Parathyroid adenoma (tissue), 2 donors: ENCODE measurements at regions not wholly inside any gene's neighbourhood (a gene's known extent, or its start where the extent isn't known, plus 50 kb on each side); places are given as distances from the start of the nearest gene placed in this dataset.

Experiments used
- H2AFZ ChIP-seq: fragments of 300-600 bp; sonication (generic); one replicate; pipeline ENCODE4 v1.7.0; 2017; ENCODE audit warnings: antibody characterized with exemption, mild to moderate bottlenecking
- H3K27ac ChIP-seq: fragments of 300-600 bp; sonication (generic); one replicate; pipeline ENCODE4 v1.7.0; 2017
- H3K27me3 ChIP-seq: fragments of 300-600 bp; sonication (generic); one replicate; pipeline ENCODE4 v1.7.0; 2017; ENCODE audit warnings: low read length; ENCODE audit not compliant: control insufficient read depth, insufficient read depth
- H3K36me3 ChIP-seq: fragments of 300-600 bp; sonication (generic); one replicate; pipeline ENCODE4 v1.7.0; 2017; ENCODE audit warnings: low read length; ENCODE audit not compliant: control insufficient read depth, insufficient read depth
- H3K4me1 ChIP-seq: fragments of 300-600 bp; sonication (generic); one replicate; pipeline ENCODE4 v1.7.0; 2017; ENCODE audit warnings: control low read depth
- H3K4me2 ChIP-seq: fragments of 300-600 bp; sonication (generic); one replicate; pipeline ENCODE4 v1.7.0; 2017; ENCODE audit warnings: low read length
- H3K4me3 ChIP-seq: fragments of 300-600 bp; sonication (generic); one replicate; pipeline ENCODE4 v1.7.0; 2017; ENCODE audit warnings: low read depth, low read length
- H3K79me2 ChIP-seq: fragments of 300-600 bp; sonication (generic); one replicate; pipeline ENCODE4 v1.7.0; 2017; ENCODE audit warnings: control low read depth
- H3K9ac ChIP-seq: fragments of 300-600 bp; sonication (generic); one replicate; pipeline ENCODE4 v1.7.0; 2017; ENCODE audit warnings: mild to moderate bottlenecking
- H3K9me3 ChIP-seq: fragments of 300-600 bp; sonication (generic); one replicate; pipeline ENCODE4 v1.7.0; 2017; ENCODE audit warnings: low read length; ENCODE audit not compliant: control insufficient read depth
- TF ChIP-seq, protein P1 (sequence below): fragments of 300-600 bp; sonication (generic); IDR thresholded peaks from one replicate; pipeline ENCODE4 v1.7.0; 2017; ENCODE audit warnings: antibody characterized with exemption, mild to moderate bottlenecking
- donor health status: primary hyperparathyroidism.

DNA sequence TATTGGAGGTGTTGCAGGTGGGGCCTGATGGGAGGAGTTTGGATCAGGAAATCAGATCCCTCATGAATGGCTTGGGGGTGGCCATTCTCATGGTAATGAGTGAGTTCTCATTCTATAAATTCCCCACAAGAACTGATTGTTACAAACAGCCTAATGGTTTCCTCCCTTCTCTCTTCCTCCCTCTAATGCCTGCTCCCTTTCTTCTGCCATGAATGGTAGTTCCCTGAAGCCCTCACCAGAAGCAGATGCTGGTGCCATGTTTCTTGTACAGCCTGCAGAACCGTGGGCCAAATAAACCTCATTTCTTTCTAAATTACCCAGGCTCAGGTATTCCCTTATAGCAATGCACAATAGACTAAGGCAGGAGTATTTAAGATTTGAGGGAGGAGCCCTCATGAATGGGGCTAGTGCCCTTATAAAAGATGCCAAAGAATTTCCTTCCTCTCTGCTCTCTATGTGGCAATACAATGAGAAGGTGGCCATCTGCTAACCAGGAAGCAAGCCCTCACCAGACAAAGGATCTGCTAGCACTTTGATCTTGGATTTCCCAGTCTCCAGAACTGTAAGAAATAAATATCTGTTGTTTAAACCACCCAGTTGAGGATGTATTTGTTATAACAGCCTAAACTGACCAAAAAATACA is 251.8 kb downstream of the ZEB2 start:
- H3K4me1 ChIP-seq, result no peaks in the 10 kb centered on the region
- H3K79me2 ChIP-seq, result no peaks in the 10 kb centered on the region
- H3K4me3 ChIP-seq, result no peak overlapping the region
- H3K27ac ChIP-seq, result no peak overlapping the region
- no peaks in the 10 kb centered on the region for H3K36me3 ChIP-seq
- no peaks in the 10 kb centered on the region for H3K9me3 ChIP-seq
- no peak overlapping the region for H3K4me2 ChIP-seq
- TF ChIP-seq, protein P1, sequence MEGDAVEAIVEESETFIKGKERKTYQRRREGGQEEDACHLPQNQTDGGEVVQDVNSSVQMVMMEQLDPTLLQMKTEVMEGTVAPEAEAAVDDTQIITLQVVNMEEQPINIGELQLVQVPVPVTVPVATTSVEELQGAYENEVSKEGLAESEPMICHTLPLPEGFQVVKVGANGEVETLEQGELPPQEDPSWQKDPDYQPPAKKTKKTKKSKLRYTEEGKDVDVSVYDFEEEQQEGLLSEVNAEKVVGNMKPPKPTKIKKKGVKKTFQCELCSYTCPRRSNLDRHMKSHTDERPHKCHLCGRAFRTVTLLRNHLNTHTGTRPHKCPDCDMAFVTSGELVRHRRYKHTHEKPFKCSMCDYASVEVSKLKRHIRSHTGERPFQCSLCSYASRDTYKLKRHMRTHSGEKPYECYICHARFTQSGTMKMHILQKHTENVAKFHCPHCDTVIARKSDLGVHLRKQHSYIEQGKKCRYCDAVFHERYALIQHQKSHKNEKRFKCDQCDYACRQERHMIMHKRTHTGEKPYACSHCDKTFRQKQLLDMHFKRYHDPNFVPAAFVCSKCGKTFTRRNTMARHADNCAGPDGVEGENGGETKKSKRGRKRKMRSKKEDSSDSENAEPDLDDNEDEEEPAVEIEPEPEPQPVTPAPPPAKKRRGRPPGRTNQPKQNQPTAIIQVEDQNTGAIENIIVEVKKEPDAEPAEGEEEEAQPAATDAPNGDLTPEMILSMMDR, result no peak
- H3K9ac ChIP-seq, result no peak overlapping the region
- no peaks in the 10 kb centered on the region for H3K27me3 ChIP-seq
- no peak overlapping the region for H2AFZ ChIP-seq

DNA sequence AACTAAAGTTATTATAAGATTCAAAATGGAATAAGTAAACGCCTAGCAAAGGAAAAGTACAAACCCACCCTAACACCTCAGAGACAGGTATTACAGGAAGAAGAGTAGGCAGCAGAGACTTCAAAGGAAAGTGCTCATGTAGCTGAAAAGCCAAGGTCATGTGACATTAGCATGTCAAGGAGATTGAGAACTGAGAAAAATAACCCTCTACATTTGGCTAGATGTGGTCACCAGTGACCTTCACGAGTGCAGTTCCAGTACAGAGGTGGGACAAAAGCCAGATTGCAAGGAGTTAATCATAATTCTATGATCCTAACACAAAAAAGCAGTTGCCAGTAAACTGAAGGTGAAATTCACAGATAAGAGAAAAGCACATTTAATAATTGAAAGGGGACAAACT is 252.7 kb downstream of the ZEB2 start:
- no peaks in the 10 kb centered on the region for H3K9me3 ChIP-seq
- H3K4me3 ChIP-seq, result no peak overlapping the region
- H3K9ac ChIP-seq, result no peak overlapping the region
- TF ChIP-seq, protein P1, result no peak
- H3K27me3 ChIP-seq, result no peaks in the 10 kb centered on the region
- no peaks in the 10 kb centered on the region for H3K36me3 ChIP-seq
- H3K4me1 ChIP-seq, result no peaks in the 10 kb centered on the region
- no peak overlapping the region for H3K4me2 ChIP-seq
- no peaks in the 10 kb centered on the region for H3K79me2 ChIP-seq
- no peak overlapping the region for H2AFZ ChIP-seq
- H3K27ac ChIP-seq, result no peak overlapping the region

DNA sequence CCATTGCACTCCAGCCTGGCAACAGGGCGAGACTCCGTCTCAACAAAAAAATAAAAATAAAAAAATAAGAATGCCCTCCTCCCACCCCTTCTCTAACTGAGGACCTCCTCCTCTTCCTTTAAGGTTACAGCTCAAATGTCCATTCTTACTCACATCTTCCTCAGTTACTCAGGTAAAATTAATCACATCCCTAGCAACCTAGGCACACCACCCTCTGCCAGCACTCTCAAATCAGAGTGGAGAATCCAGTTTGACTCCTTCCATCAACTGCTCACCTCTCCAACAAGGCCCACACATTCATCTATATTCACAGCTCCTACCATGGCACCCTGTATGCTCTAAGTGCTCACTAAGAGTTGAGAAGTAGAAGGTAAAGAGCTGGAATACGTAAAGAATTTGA is 254.3 kb downstream of the ZEB2 start:
- Histone ChIP-seq H3K36me3 (no peaks in the 10 kb centered on the region), H3K4me1 (no peaks in the 10 kb centered on the region), H3K4me2 (no peak overlapping the region), H3K4me3 (no peak overlapping the region), H3K9me3 (no peaks in the 10 kb centered on the region), H3K27me3 (no peaks in the 10 kb centered on the region), H3K27ac (no peak overlapping the region), H2AFZ (no peak overlapping the region), H3K79me2 (no peaks in the 10 kb centered on the region), H3K9ac (no peak overlapping the region)
- TF ChIP-seq, protein P1, result no peak

DNA sequence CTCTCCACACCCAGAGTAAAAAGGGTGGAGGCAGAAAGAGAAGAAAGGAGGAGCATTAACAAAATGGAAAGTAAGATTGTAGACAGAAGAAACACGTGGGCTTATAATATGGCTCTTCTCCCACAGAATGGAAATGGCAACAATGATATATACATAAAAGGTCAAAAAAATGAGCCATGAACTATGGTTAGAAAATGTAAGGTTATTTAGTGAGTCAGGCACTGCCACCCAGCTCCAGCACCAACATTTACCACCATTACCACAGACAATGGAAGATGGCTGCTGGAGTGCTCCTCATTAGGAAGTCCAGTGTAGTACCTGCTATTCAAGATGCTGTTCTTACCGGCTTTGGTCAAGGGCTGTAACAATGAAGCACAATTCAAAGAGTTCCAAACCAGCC is 258.0 kb downstream of the ZEB2 start:
- no peaks in the 10 kb centered on the region for H3K36me3 ChIP-seq
- TF ChIP-seq, protein P1, result no peak
- H3K9ac ChIP-seq, result no peak overlapping the region
- H3K4me1 ChIP-seq, result no peaks in the 10 kb centered on the region
- no peaks in the 10 kb centered on the region for H3K27me3 ChIP-seq
- H3K27ac ChIP-seq, result no peak overlapping the region
- H2AFZ ChIP-seq, result no peak overlapping the region
- H3K79me2 ChIP-seq, result no peaks in the 10 kb centered on the region
- H3K4me2 ChIP-seq, result no peak overlapping the region
- H3K9me3 ChIP-seq, result peaks cover 3% of the 10 kb centered on the region
- no peak overlapping the region for H3K4me3 ChIP-seq

DNA sequence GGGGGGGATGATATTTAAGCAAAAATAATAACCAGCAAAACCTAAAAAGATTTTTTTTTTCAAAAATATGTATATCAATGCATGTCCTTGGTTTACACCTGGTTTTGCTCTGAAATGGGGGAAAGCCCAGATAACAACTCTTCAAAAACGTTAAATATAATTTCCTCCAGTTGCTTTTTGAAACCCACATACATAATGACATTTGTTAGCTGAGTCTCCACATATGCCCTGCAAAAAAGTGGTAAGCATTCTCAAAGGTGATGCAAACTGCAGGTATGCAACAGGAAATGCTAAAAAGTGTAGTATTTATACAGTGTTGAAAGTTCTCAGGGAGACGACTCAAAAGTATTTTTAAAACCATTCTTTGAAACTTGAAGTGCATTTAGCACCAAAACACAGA is 258.6 kb downstream of the ZEB2 start:
- peaks cover 3% of the 10 kb centered on the region for H3K9me3 ChIP-seq
- no peak overlapping the region for H3K4me3 ChIP-seq
- no peak overlapping the region for H3K9ac ChIP-seq
- no peak overlapping the region for H3K4me2 ChIP-seq
- no peaks in the 10 kb centered on the region for H3K36me3 ChIP-seq
- TF ChIP-seq, protein P1, result no peak
- H3K27ac ChIP-seq, result no peak overlapping the region
- H3K4me1 ChIP-seq, result no peaks in the 10 kb centered on the region
- H3K27me3 ChIP-seq, result no peaks in the 10 kb centered on the region
- no peak overlapping the region for H2AFZ ChIP-seq
- H3K79me2 ChIP-seq, result no peaks in the 10 kb centered on the region
